HCT116 (cell line): ENCODE measurements at regions not wholly inside any gene's neighbourhood (a gene's known extent, or its start where the extent isn't known, plus 50 kb on each side); places are given as distances from the start of the nearest gene placed in this dataset.

ENCODE experiments used
- ATAC-seq: fragments of 200-7000 bp; cut with Tn5 transposase; 2 replicates; pipeline ENCODE4 v1.9.1; 2020; ENCODE audit warnings: mild to moderate bottlenecking, moderate library complexity
- BruUV-seq: library from RNA; stranded (reverse); fragments of 400-500 nt; replicated peaks from 2 replicates; lab custom pipeline; 2021; lab: Mats Ljungman, UMichigan
- CTCF ChIA-PET: fragments of 300-600 bp; sonication (Branson Sonifier 250); formaldehyde crosslinking; loops from one replicate; lab custom pipeline; 2021; ENCODE audit warnings: antibody characterized with exemption; lab: Charles Lee
- POLR2A ChIA-PET: fragments of 300-600, 350-600 bp; sonication (Branson Sonifier 250); formaldehyde crosslinking; loops from one replicate; lab custom pipeline; 2021; ENCODE audit warnings: antibody characterized with exemption; lab: Charles Lee
- RAD21 ChIA-PET, 2 experiments: fragments of 300-600 bp; sonication (Branson Sonifier 250); formaldehyde crosslinking; loops; one replicate each; lab custom pipeline; 2023; ENCODE audit warnings: low total read pairs in 2 of 2; ENCODE audit not compliant: uncharacterized antibody in 2 of 2, unreplicated experiment in 2 of 2, low non-redundant PET in 1 of 2; lab: Charles Lee
- DNase-seq: peaks from one replicate; pipeline ENCODE4 v3.0.0-alpha.2; 2010; ENCODE audit warnings: low read depth, low spot score
- H2AFZ ChIP-seq: fragments of 200-600 bp; shearing (Covaris generic), sonication (generic); 2 replicates; pipeline ENCODE4 v1.6.1; 2017; ENCODE audit warnings: low read depth, mixed run types, mixed read lengths, antibody characterized with exemption, low read length; ENCODE audit not compliant: poor library complexity, severe bottlenecking
- H3K27ac ChIP-seq: 2 replicates; pipeline ENCODE4 v1.5.1; 2012; ENCODE audit warnings: low read depth, low read length
- H3K27me3 ChIP-seq: fragments of 200-600 bp; sonication (generic); 2 replicates; pipeline ENCODE4 v1.6.1; 2016; ENCODE audit warnings: mixed run types, low read length, mixed read lengths; ENCODE audit not compliant: insufficient read depth
- H3K36me3 ChIP-seq, 2 experiments: fragments of 200-500 bp in 1 of 2; fragments of 200-600 bp in 1 of 2; sonication (Bioruptor generic) in 1 of 2; sonication (generic) in 1 of 2; 2 replicates each; pipeline versions ENCODE4 v1.5.1 to v1.6.1; 2014 to 2016; ENCODE audit warnings: low read length in 2 of 2, inconsistent platforms in 1 of 2, mixed read lengths in 1 of 2, mixed run types in 1 of 2; ENCODE audit not compliant: insufficient read depth in 2 of 2, control insufficient read depth in 1 of 2
- H3K4me1 ChIP-seq, 2 experiments: fragments of 200-600 bp in 1 of 2; sonication (generic) in 1 of 2; 2 replicates each; pipeline versions ENCODE4 v1.5.1 to v1.6.1; 2012 to 2017; ENCODE audit warnings: low read length in 2 of 2, inconsistent platforms in 1 of 2, mild to moderate bottlenecking in 1 of 2, mixed read lengths in 1 of 2, mixed run types in 1 of 2, moderate library complexity in 1 of 2; ENCODE audit not compliant: insufficient read depth in 2 of 2, control insufficient read depth in 1 of 2
- H3K4me2 ChIP-seq: fragments of 200-600 bp; sonication (generic); 2 replicates; pipeline ENCODE4 v1.6.1; 2017; ENCODE audit warnings: mixed run types, low read length, mixed read lengths
- H3K4me3 ChIP-seq, 2 experiments: fragments of 200-600 bp in 1 of 2; sonication (generic) in 1 of 2; replicated peaks in 1 of 2; 2 replicates each; pipeline ENCODE4 v1.5.1; 2011 to 2016; ENCODE audit warnings: low read length in 2 of 2, control low read depth in 1 of 2, low read depth in 1 of 2, mild to moderate bottlenecking in 1 of 2, mixed read lengths in 1 of 2, mixed run types in 1 of 2
- H3K79me2 ChIP-seq: fragments of 200-600 bp; sonication (generic); 2 replicates; pipeline ENCODE4 v1.6.1; 2017; ENCODE audit warnings: mild to moderate bottlenecking, mixed run types, low read length, moderate library complexity, mixed read lengths; ENCODE audit not compliant: insufficient read depth
- H3K9ac ChIP-seq: fragments of 200-600 bp; sonication (generic); 2 replicates; pipeline ENCODE4 v1.6.1; 2016; ENCODE audit warnings: low read length, mixed read lengths
- H3K9me2 ChIP-seq: fragments of 200-600 bp; sonication (generic), shearing (Covaris generic); 2 replicates; pipeline ENCODE4 v1.6.1; 2017; ENCODE audit warnings: mixed run types, mild to moderate bottlenecking, moderate library complexity; ENCODE audit not compliant: insufficient read depth
- H3K9me3 ChIP-seq, 2 experiments: fragments of 200-500 bp in 1 of 2; fragments of 200-600 bp in 1 of 2; sonication (Bioruptor generic) in 1 of 2; sonication (generic) in 1 of 2; 2 replicates each; pipeline ENCODE4 v1.6.1; 2014 to 2017; ENCODE audit warnings: low read length in 2 of 2, mixed read lengths in 2 of 2, inconsistent platforms in 1 of 2, low read depth in 1 of 2, mild to moderate bottlenecking in 1 of 2, mixed run types in 1 of 2, moderate library complexity in 1 of 2; ENCODE audit not compliant: control insufficient read depth in 1 of 2, insufficient read depth in 1 of 2
- H4K20me1 ChIP-seq: fragments of 200-600 bp; sonication (generic), shearing (Covaris generic); 2 replicates; pipeline ENCODE4 v1.6.1; 2017; ENCODE audit warnings: mixed run types, mild to moderate bottlenecking, moderate library complexity; ENCODE audit not compliant: insufficient read depth
- CBX3 ChIP-seq: IDR thresholded peaks from 2 replicates; pipeline ENCODE4 v1.6.1; 2012; ENCODE audit warnings: low read depth
- CEBPB ChIP-seq: IDR thresholded peaks from 2 replicates; pipeline ENCODE4 v1.6.1; 2012; ENCODE audit warnings: low read depth
- EGR1 ChIP-seq: IDR thresholded peaks from 2 replicates; pipeline ENCODE4 v1.6.1; 2012; ENCODE audit warnings: low read depth
- ELF1 ChIP-seq: IDR thresholded peaks from 2 replicates; pipeline ENCODE4 v1.6.1; 2012; ENCODE audit warnings: low read depth, borderline replicate concordance
- JUND ChIP-seq: IDR thresholded peaks from 2 replicates; pipeline ENCODE4 v1.6.1; 2012
- POLR2A ChIP-seq: IDR thresholded peaks from 2 replicates; pipeline ENCODE4 v1.7.0; 2011; ENCODE audit warnings: borderline replicate concordance; ENCODE audit not compliant: insufficient read depth, insufficient read length; ENCODE audit errors: extremely low read depth
- POLR2AphosphoS5 ChIP-seq: IDR thresholded peaks from 2 replicates; pipeline ENCODE4 v1.6.1; 2011; ENCODE audit warnings: mild to moderate bottlenecking, low read depth, low read length, moderate library complexity
- RAD21 ChIP-seq: IDR thresholded peaks from 2 replicates; pipeline ENCODE4 v1.6.1; 2012; ENCODE audit warnings: low read depth, mild to moderate bottlenecking
- SIN3A ChIP-seq: IDR thresholded peaks from 2 replicates; pipeline ENCODE4 v1.6.1; 2012; ENCODE audit warnings: low read depth
- SP1 ChIP-seq: IDR thresholded peaks from 2 replicates; pipeline ENCODE4 v1.6.1; 2012; ENCODE audit warnings: low read depth
- SRF ChIP-seq: IDR thresholded peaks from 2 replicates; pipeline ENCODE4 v1.6.1; 2012; ENCODE audit warnings: low read depth
- YY1 ChIP-seq: IDR thresholded peaks from 2 replicates; pipeline ENCODE4 v1.6.1; 2011; ENCODE audit warnings: low read length, low read depth, moderate library complexity, mild to moderate bottlenecking; ENCODE audit not compliant: insufficient replicate concordance; ENCODE audit errors: extremely low read depth
- ZFX ChIP-seq: fragments of 450-650 bp; IDR thresholded peaks from 2 replicates; pipeline ENCODE4 v1.6.1; 2017
- ZNF274 ChIP-seq: fragments of 200-500 bp; sonication (Bioruptor generic); IDR thresholded peaks from 2 replicates; pipeline ENCODE4 v1.6.1; 2014; ENCODE audit warnings: mild to moderate bottlenecking, low read depth, low read length, inconsistent platforms
- intact Hi-C: fragments of 100-400 bp; cut with micrococcal nuclease; formaldehyde crosslinking; loops from 2 replicates; pipeline ENCODE4 v1.10.0; 2022
- TF ChIP-seq, protein P1 (sequence below): IDR thresholded peaks from 2 replicates; pipeline ENCODE4 v1.6.1; 2012
- TF ChIP-seq, protein P2 (sequence below): IDR thresholded peaks from 2 replicates; pipeline ENCODE4 v1.6.1; 2012; ENCODE audit warnings: low read depth

DNA sequence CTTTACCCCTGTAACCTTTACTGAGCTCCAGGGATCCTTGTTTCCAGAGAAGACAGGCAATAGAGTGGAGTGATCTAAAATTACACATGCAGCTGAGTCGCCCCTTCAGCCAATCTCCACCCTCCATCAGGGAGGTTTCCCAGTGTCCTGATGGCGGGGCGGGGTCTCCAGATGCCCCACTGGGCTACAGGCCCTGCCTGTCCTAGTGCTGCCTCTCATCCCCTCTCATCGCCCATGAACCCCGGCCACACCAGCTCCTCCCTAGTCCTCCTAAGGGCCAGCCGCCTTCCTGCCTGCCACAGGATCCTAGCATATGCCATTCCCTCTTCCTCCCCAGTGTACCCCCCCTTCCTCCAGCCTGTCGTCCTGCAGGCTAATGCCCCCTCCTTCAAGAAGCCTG is 144.1 kb upstream of the GLI2 start (continued):
- TF ChIP-seq, protein P1, sequence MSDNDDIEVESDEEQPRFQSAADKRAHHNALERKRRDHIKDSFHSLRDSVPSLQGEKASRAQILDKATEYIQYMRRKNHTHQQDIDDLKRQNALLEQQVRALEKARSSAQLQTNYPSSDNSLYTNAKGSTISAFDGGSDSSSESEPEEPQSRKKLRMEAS: no peak
- TF ChIP-seq SIN3A: no peak
- TF ChIP-seq CEBPB: no peak
- TF ChIP-seq EGR1: no peak
- no peak for TF ChIP-seq ZFX
- TF ChIP-seq JUND: no peak
- TF ChIP-seq POLR2AphosphoS5: no peak
- TF ChIP-seq SRF: no peak
- TF ChIP-seq, all 23 proteins: peak for 0

DNA sequence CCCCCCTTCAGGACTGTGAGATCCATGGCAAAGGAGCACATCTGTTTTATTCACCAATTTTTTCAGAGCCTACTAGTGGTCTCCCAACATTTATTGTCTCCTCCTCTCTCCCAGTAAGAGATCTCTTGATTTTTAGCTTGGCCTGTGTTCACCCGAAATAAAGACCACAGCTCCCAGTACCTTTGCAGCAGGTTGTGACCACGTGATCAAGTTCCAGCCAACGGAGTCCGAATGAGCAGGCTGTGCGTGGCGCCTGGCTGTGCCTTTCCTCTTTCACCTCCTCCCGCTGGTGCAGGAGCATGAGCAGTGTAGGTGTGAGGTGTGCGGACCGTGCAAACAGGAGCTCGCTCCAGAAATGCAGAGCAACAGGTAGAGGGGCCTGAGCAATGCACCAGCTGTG is 143.6 kb upstream of the GLI2 start:
- DNase-seq (no peak), ATAC-seq (no peak)
- no peaks in the 10 kb centered on the region for H3K36me3 ChIP-seq
- intact Hi-C loops: no loop called here
- H4K20me1 ChIP-seq: no peaks in the 10 kb centered on the region
- H3K27me3 ChIP-seq: no peaks in the 10 kb centered on the region
- CTCF ChIA-PET: interaction anchor here (1.4 kb wide), 1 partner anchor 71 kb away, joined by 3 read pairs; no protein-coding TSS in a partner anchor
- no peak overlapping the region for H3K4me2 ChIP-seq
- no peaks in the 10 kb centered on the region for H3K9me3 ChIP-seq
- POLR2A ChIA-PET: no interaction called here
- TF ChIP-seq RAD21 (no peak), YY1 (no peak), ELF1 (no peak), SIN3A (no peak), POLR2A (no peak), ZNF274 (no peak), CBX3 (no peak), SP1 (no peak)
- TF ChIP-seq, protein P2, sequence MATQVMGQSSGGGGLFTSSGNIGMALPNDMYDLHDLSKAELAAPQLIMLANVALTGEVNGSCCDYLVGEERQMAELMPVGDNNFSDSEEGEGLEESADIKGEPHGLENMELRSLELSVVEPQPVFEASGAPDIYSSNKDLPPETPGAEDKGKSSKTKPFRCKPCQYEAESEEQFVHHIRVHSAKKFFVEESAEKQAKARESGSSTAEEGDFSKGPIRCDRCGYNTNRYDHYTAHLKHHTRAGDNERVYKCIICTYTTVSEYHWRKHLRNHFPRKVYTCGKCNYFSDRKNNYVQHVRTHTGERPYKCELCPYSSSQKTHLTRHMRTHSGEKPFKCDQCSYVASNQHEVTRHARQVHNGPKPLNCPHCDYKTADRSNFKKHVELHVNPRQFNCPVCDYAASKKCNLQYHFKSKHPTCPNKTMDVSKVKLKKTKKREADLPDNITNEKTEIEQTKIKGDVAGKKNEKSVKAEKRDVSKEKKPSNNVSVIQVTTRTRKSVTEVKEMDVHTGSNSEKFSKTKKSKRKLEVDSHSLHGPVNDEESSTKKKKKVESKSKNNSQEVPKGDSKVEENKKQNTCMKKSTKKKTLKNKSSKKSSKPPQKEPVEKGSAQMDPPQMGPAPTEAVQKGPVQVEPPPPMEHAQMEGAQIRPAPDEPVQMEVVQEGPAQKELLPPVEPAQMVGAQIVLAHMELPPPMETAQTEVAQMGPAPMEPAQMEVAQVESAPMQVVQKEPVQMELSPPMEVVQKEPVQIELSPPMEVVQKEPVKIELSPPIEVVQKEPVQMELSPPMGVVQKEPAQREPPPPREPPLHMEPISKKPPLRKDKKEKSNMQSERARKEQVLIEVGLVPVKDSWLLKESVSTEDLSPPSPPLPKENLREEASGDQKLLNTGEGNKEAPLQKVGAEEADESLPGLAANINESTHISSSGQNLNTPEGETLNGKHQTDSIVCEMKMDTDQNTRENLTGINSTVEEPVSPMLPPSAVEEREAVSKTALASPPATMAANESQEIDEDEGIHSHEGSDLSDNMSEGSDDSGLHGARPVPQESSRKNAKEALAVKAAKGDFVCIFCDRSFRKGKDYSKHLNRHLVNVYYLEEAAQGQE: no peak
- H3K9ac ChIP-seq: no peak overlapping the region
- H3K79me2 ChIP-seq: no peaks in the 10 kb centered on the region
- H2AFZ ChIP-seq: no peak overlapping the region
- peaks cover 0 to 11% of the 10 kb centered on the region in 2 experiments; a peak in 1 of 4 replicates for H3K4me1 ChIP-seq
- H3K27ac ChIP-seq: no peak overlapping the region
- RAD21 ChIA-PET: no interaction called here
- no peaks in the 10 kb centered on the region for H3K9me2 ChIP-seq
- BruUV-seq: no TSS peak
- H3K4me3 ChIP-seq: no peak overlapping the region
